Hematopoietic multipotent progenitor cell (in vitro differentiated cells): ENCODE measurements at regions not wholly inside any gene's neighbourhood (a gene's known extent, or its start where the extent isn't known, plus 50 kb on each side); places are given as distances from the start of the nearest gene placed in this dataset.

ENCODE experiments used
- DNase-seq, 3 donors: peaks; one replicate each; pipeline ENCODE4 v3.0.0-alpha.2; 2011 to 2015; ENCODE audit warnings: low read depth in 2 of 3, low spot score in 2 of 3

- DNase-seq = no peak
Observed at GRCh38 chr22:22817468-22818201, 70.0 kb upstream of the IGLL5 start.

- DNase-seq = no peak
Observed at GRCh38 chr22:22818202-22818538, 69.4 kb upstream of the IGLL5 start.

- peak in 1 of 3 donors; percentile 41 for DNase-seq
Observed at GRCh38 chr22:22818861-22819855, 68.5 kb upstream of the IGLL5 start.

GRCh38 chr22:22820076-22820475 is 67.5 kb upstream of the IGLL5 start:
- DNase-seq = no peak

GRCh38 chr22:22820626-22821025 is 67.0 kb upstream of the IGLL5 start:
- no peak for DNase-seq

- DNase-seq = no peak
Observed at GRCh38 chr22:22821340-22821739, 66.3 kb upstream of the IGLL5 start.

- DNase-seq = no peak
Observed at GRCh38 chr22:22822106-22822505, 65.5 kb upstream of the IGLL5 start.

- DNase-seq = peak in 1 of 3 donors; percentile 21
Observed at GRCh38 chr22:22822553-22822952, 65.1 kb upstream of the IGLL5 start.

- DNase-seq = peak in 2 of 3 donors; percentile 45 to 80
Observed at GRCh38 chr22:22823131-22823810, 64.3 kb upstream of the IGLL5 start.

- DNase-seq = no peak
Observed at GRCh38 chr22:22824340-22825212, 63.0 kb upstream of the IGLL5 start.

GRCh38 chr22:22825213-22825593 is 62.4 kb upstream of the IGLL5 start:
- no peak for DNase-seq

- no peak for DNase-seq
Observed at GRCh38 chr22:22827187-22827939, 60.3 kb upstream of the IGLL5 start.

- DNase-seq = no peak
Observed at GRCh38 chr22:22830193-22830592, 57.4 kb upstream of the IGLL5 start.

GRCh38 chr22:22830957-22831688 is 56.5 kb upstream of the IGLL5 start:
- no peak for DNase-seq

GRCh38 chr22:22833059-22833458 is 54.6 kb upstream of the IGLL5 start:
- DNase-seq = no peak

- DNase-seq = no peak
Observed at GRCh38 chr22:22833488-22833887, 54.1 kb upstream of the IGLL5 start.

GRCh38 chr22:22834204-22834603 is 53.4 kb upstream of the IGLL5 start:
- no peak for DNase-seq

GRCh38 chr22:22834783-22835182 is 52.8 kb upstream of the IGLL5 start:
- DNase-seq = no peak

- DNase-seq = no peak
Observed at GRCh38 chr22:22835242-22835641, 52.4 kb upstream of the IGLL5 start.
